Activated T-helper 1 cell treated with Interleukin-2 at 50 U/mL for 16 hours (primary cell): ENCODE measurements at regions not wholly inside any gene's neighbourhood (a gene's known extent, or its start where the extent isn't known, plus 50 kb on each side); places are given as distances from the start of the nearest gene placed in this dataset.

Source experiments
- DNase-seq: peaks from one replicate; pipeline ENCODE4 v3.0.0-alpha.2; 2020; ENCODE audit warnings: low read depth

DNA sequence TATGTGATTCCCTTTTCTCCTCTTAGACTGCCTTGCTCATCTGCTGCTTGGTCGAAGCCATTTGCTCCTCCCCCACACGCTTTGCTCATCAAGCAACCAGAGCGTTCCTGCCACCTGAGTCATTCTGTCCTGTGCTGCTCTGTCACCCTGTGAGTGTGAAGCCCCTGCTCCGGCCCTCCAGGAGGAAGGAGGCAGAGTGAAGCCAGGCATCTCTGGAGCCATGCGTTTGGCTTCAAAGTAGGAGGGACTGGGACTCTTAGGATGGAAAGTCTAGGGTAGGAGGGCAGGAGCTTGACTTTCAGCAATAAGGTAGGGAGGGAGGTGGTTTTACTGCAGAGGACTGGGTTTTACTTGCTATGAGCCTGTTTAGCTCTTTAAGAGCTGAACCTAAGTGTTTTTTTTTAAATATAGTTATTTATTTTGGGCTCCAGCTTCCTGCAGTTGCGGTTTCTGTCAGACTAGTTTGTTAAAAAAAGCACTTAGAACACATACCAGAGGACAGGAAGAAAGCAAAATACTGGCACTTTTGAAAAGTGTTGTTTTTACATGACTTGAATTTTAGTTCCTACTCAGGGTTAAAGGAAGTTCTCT lies 63.6 kb downstream of the SPINK2 start:
- peak; percentile 44 for DNase-seq

DNA sequence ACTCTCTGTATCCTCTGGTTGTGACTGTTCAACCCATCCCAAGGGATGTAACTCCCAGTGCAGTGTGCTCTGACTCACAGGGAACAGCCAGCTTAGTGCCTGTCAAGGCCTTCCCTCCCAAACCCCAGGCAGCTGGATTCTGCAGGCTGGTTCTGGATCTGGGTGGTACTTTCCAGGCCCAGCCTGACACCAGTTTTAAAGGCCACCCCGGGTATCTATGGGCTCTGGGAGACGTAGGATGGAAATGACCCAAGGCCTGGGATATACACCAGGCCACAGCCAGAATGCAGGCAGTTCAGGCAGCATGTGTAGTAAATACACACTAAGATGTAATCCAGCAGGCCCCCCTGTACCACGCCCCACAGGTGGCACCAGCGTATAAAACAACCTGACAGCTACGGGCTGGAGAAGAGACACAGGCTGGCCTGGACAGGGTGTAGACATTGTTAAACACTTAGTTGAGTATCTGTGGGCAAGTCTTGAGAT lies 64.2 kb downstream of the SPINK2 start:
- DNase-seq, result peak; percentile 1

DNA sequence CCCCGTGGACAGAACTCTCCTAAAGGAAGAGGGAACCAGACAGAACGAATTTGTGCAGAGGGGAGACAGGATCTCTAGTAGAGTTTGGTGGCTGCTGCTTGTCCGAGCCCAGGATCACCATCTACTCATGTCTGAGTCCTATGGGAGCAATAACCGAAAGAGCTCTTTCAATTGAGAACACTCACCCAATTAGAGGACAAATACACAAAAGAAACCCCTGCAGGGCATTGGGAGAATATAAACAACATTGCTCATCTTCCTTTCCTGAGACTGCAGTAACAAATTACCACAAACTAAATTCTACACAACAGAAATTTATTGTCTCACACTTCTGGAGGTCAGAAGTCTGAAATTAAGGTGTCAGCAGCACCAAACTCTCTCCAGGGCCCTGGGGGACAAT lies 65.6 kb downstream of the SPINK2 start:
- DNase-seq, result no peak

- no peak for DNase-seq
Measured at GRCh38 chr4:56752985-56753384, 68.5 kb downstream of the SPINK2 start.

DNA sequence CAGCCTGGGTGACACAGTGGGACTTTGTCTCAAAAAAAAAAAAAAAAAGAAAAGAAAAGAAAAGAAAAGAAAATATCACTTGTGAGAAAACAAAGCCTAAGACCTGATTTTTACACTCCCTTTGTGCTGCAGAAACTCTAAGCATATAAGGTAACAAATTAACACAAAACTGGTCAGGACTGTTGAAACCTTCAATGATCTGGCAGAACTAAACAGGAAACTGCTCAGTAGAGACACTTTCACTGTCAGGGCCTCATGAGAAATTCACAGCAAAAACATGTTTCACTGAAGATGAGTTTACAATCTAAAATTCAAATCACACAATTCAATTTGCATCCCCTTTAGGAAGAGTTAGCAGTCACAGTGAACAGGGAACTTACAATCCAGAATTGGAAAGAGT lies 69.1 kb upstream of the HOPX start:
- DNase-seq, result no peak

DNA sequence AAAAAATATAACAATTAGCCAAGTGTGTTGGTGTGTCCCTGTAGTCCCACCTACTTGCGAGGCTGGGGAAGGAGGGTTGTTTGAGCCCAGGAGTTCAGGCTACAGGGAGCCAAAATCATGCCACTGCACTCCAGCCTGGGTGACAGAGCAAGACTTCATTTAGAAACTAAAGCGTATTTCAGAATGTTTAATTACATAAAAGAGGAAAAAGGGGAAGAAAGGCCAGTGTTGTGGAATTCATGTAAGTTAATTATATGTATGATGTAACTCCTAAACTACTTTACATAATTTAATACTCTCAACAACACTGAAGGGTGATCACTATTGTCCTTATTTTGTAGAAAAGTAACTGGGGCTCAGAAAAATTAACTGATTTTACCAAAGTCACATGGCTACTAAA lies 67.2 kb upstream of the HOPX start:
- no peak for DNase-seq

DNA sequence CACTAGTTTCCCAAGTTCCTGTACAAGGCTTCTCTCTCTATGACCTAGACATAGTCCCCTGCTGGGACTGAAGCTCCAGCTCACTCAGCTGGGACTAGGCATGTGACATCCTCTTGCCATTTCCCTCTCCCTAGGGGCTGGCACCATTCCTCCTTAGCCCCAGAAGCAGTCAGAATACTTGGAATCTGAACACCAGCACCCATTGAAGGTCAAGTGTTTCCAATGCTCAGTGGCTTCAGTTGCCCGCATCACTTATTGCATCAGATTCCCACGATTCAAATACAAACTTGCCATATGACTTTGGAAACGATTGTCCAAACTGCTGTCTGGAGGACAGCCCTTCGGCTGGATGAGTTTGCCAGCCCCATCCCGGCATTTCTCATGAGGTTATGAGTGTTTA lies 65.5 kb upstream of the HOPX start:
- no peak for DNase-seq

DNA sequence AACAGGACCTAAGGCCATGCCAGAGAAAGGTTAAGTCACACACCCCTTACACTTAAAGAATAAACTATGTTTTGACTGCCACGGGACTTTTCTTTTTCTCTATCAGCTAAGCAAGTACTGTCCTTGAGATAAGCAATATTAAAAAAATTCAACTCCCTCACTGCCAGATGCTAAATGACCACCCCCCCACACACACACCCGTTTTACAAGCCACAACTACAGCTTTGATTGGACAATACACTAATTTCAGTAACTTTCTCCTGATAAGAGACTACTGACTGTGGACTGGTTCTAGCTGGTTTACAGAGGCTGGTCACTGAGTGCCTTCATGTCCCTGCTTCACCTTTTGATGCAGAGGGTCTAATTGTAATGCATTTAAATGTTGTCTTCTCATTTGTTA lies 63.9 kb upstream of the HOPX start:
- DNase-seq, result no peak

DNA sequence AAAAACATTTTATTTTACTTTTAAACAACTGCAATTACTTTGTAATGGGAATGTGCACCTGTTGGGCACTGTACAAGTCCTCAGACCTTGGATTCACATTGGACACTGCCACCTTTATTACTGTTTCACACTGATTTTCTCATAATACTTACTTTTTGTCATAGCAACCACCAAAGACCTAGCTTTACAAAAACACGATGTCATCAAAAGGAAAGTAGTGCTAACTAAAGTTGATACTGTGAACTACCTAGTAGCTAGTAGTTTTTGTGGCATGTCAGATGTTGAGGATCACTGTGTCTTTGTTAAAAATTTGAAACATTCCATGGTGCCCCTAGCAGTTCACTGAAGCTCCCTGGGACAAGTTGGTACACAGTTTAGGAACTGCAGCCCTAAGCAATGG lies 62.9 kb upstream of the HOPX start:
- DNase-seq, result no peak

DNA sequence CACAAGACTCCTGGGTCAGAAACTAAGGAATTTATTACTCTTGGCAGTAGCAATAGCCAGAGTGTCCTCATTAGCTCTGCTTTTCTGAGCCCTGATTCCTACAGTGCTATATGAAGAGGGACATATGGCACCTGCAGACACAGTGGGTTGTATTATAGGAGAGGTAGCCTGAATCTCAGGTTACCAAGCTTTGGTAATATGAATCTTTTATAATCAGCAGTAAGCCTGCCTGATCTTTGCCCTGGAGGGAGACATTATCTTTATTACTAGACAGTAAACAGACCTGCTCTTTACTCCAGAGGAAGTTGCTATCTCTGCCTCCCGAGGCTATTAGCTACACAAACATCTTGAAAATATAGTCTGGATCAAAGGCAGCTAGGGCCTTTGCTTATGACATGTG lies 62.5 kb upstream of the HOPX start:
- DNase-seq, result no peak

DNA sequence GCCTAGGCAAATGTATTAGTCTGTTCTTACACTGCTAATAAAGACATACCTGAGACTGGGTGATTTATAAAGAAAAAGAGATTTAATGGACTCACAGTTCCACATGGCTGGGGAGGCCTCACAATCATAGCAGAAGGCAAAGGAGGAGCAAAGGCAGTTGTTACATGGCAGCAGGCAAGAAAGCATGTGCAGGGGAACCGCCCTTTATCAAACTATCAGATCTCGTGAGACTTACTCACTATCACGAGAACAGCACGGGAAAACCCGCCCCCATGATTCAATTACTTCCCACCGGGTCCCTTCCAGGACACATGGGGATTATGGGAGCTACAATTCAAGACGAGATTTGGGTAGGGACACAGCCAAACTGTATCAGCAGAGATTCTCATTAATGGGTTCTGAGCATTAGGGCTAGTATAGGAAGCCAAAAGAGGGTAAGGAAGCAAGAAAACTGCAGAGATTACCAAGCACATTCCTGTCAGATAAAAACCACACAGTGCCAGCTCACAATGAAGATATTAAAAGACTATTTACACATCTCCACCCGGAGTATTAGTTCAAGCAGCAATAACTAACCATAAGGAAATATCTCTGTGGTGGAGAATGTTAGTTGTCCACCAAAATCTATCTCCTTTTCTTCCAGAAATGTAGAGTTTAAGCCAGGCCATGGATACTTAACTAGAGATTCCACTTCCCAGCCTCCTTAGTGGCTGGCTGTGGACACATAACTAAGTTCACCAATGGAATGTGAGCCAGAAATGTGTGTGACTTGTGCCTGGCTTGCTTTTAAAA lies 61.2 kb upstream of the HOPX start:
- DNase-seq, result no peak

DNA sequence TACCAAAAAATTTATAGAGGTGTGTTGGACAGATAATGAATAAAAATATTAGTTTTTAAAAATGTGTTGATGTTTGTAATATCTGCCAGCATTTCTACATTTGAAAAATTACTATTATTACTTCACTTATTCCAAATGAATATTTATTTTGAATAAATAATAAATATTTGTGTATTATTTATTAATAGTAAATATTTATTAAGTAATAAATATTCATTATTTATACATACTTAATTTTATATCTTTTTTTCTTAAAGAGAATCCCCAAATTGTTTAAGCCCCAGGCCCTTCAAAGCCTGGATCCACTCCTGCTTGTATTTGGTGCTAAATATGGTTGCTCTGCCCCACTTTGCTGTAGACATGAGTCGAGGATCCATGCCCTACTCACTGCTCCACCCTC lies 60.5 kb upstream of the HOPX start:
- DNase-seq, result no peak

DNA sequence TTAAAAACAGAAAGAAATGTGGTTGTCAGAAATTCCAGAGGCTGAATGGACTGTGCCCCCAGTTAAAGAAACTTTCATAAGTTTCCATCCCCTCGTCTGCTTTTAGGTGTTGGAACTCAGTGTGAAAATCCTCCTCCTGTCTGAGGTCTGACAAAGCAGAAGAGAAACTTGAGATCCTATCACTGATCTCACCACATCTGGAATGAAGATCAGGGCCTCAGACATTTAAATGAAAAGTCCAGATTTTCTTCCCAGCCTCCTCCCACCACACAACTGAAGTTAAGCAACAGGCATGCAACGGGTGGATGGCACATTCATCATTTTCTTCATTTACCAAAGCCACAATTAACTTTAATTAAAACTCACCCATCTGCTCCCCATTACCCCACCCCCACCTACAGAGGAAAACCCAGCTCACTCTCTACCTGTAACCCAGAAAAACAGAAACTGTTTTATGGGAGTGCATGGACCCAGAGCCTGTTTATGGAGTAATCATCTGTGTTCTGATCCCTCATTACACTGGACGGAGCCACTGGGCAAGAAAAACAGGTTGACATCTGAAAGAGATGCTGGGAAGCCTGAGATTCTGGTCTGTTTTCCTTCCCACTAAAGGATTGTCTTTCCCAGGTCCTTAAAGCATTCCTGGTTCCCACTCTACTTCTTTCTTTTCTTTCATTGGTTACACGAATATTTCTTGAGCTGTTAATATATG lies 58.1 kb upstream of the HOPX start:
- DNase-seq, result no peak

DNA sequence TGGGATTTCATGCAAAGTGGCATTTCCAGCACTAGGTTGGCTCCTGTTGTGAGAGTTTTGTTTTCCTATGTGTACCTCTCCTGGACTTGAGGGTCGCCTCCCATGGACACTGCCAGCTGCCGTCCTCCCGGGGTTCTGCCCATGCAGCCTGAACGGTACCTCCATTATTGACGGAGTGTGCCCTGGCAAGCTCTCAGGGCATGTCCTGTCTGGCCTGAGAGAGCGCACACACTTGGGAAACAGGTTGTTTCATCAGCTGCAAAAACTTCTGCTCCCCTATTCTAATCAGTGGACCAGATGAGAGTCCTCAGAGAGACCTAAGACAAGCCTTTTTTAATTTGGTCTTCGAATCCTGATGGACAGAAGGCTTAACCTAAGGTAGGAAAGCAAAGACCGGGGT lies 56.6 kb upstream of the HOPX start:
- DNase-seq, result no peak

DNA sequence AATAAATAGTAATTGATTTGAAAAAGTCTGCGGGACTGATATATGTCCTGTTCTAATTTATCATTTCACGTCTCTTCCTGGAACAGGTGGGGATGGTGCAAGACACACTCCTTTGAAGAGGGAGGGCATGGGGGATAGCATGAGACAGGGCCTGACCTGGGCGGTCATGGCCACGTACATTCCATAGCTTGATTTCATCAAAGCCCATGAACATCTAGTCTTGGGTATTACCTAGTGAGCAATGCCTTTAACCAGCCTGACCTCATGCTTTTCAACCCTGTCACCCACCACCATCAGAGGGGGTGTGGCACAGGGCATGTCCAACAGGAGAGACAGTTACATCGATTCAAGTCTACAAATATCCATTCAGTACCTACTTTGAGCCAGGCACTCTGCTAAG lies 52.3 kb upstream of the HOPX start:
- no peak for DNase-seq

DNA sequence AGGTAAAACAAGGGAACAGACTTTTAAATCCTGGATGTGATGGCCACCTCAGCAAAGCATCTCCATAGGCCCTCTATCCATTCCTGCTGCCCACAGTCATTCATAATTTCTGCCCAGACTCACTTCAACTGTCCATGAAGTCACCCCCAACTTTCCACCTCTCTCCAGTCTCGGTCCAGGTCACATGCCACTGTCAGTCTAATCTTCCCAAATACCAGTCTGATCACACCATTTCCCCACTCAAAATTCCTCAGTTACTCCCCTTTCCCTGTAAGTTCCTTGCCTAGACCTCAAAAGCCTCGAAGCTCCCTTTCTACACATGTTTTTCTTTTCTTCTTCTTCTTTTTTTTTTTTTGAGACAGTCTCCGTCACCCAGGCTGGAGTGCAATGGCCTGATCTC lies 51.2 kb upstream of the HOPX start:
- no peak for DNase-seq

DNA sequence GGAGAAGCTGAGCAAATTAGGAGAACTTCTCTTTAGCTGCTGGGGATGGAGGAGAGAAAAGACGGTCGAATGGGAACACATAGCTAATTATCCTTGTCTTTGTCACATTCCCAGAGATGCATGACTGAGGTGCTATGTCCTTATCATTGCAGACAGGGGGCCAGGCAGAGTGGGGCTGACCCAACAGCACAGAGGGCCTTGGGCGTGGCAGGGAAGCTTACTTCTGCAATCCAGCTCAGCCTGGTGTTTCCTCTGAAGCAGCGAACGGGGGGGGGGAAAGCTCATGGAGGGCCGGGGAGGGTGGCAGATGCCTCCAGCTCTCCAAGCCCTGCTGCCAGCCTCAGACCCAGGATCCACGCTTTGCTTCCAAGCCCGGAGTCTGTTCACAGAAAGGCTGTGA lies 50.8 kb upstream of the HOPX start:
- no peak for DNase-seq
